Mesothelial cell of epicardium (in vitro differentiated cells): ENCODE measurements at regions not wholly inside any gene's neighbourhood (a gene's known extent, or its start where the extent isn't known, plus 50 kb on each side); places are given as distances from the start of the nearest gene placed in this dataset.

Experiments used
- DNase-seq, 2 experiments: peaks; one replicate each; pipeline ENCODE4 v3.0.0; 2021; ENCODE audit warnings: low spot score in 2 of 2; ENCODE audit not compliant: unreplicated experiment in 2 of 2
- H3K27ac Mint-ChIP-seq: 2 replicates; pipeline ENCODE4 v1.8.0; 2021; ENCODE audit warnings: mixed read lengths
- H3K27me3 Mint-ChIP-seq: 2 replicates; pipeline ENCODE4 v1.8.0; 2021; ENCODE audit warnings: low read depth, mixed read lengths
- H3K36me3 Mint-ChIP-seq: 2 replicates; pipeline ENCODE4 v1.8.0; 2021; ENCODE audit warnings: mixed read lengths
- H3K4me1 Mint-ChIP-seq: 2 replicates; pipeline ENCODE4 v1.8.0; 2021; ENCODE audit warnings: mixed read lengths
- H3K4me3 Mint-ChIP-seq: 2 replicates; pipeline ENCODE4 v1.8.0; 2021; ENCODE audit warnings: mild to moderate bottlenecking, moderate library complexity, mixed read lengths
- H3K9me3 Mint-ChIP-seq: 2 replicates; pipeline ENCODE4 v1.8.0; 2021; ENCODE audit warnings: mixed read lengths
- TF ChIP-seq, protein P1 (sequence below): fragments of 200-600 bp; sonication (generic); IDR thresholded peaks from one replicate; pipeline ENCODE4 v1.5.0; 2021; ENCODE audit warnings: antibody characterized with exemption; ENCODE audit not compliant: unreplicated experiment

DNA sequence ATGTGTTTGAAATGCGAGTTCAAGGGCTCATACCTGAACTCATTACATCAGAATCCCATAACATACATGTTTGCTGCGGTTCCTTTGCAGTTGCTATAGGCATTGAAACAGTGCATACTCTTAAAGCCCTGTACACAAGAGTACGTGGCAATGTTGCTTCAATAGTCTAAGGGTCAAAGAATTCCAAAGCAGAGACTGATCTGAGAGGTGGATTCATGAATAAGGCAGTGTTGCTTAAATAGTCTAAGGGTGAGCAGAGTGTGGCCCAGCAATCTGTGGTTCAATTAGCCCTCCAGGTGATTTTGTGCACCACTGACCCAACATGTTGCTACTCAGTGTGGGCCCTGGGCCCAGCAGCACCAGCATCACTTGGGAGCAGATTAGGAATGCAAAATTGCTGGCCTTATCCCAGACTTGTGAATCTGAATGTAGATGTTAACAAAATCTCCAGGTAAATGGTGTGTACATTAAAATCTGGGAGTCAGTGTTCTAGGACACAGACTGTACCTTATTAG, 314.7 kb upstream of the UMPS start:
- H3K9me3 Mint-ChIP-seq, result no peaks in the 10 kb centered on the region
- peaks cover 2% of the 10 kb centered on the region for H3K4me1 Mint-ChIP-seq
- DNase-seq, result no peak
- TF ChIP-seq, protein P1, sequence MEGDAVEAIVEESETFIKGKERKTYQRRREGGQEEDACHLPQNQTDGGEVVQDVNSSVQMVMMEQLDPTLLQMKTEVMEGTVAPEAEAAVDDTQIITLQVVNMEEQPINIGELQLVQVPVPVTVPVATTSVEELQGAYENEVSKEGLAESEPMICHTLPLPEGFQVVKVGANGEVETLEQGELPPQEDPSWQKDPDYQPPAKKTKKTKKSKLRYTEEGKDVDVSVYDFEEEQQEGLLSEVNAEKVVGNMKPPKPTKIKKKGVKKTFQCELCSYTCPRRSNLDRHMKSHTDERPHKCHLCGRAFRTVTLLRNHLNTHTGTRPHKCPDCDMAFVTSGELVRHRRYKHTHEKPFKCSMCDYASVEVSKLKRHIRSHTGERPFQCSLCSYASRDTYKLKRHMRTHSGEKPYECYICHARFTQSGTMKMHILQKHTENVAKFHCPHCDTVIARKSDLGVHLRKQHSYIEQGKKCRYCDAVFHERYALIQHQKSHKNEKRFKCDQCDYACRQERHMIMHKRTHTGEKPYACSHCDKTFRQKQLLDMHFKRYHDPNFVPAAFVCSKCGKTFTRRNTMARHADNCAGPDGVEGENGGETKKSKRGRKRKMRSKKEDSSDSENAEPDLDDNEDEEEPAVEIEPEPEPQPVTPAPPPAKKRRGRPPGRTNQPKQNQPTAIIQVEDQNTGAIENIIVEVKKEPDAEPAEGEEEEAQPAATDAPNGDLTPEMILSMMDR, result no peak
- H3K27ac Mint-ChIP-seq, result no peak overlapping the region
- peaks cover 22% of the 10 kb centered on the region for H3K27me3 Mint-ChIP-seq
- H3K36me3 Mint-ChIP-seq, result peaks cover 45% of the 10 kb centered on the region
- H3K4me3 Mint-ChIP-seq, result no peak overlapping the region

DNA sequence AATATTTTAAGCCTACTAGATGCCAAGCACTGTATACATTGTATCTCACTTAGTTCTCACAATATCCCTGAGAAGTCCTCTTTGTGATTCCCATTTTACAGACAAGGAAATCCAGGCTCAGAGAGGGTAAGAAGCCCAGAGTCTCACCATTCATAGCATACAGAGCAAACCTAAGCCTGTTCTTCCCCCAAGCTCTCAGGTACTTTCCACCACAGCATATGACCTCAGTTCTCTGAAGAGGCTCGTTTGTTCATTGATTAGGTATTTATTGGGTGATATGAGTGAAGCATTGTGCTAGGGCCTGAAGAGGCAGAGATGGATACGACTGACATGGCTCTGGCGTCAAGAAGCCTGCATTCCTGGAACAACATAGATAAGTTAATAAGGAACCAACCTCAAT, 310.9 kb upstream of the UMPS start:
- Mint-ChIP-seq H3K9me3 (no peaks in the 10 kb centered on the region), H3K36me3 (peaks cover 43% of the 10 kb centered on the region), H3K27ac (no peak overlapping the region), H3K27me3 (peaks cover 47% of the 10 kb centered on the region), H3K4me3 (no peak overlapping the region), H3K4me1 (no peaks in the 10 kb centered on the region)
- TF ChIP-seq, protein P1, result no peak
- no peak for DNase-seq

DNA sequence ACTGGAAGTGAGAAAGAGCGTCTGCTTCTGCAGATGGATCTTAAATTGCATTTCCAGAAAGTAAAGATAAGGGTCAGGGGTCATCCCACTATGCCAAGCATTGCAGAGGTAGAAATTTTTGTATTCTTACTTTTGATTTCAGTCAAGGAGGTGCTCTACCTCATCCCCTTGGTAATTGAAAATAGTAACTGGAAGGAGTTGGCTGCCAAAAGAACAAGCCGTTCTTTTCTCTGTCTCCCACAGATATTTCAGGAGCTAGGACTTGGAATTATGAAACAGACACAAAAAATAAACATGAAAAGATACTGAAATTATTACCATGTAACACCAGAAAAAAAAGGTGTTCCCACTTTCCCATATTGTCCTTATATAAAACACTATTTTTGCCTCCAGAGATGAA, 309.9 kb upstream of the UMPS start:
- H3K9me3 Mint-ChIP-seq, result no peaks in the 10 kb centered on the region
- TF ChIP-seq, protein P1, result no peak
- DNase-seq, result no peak
- no peak overlapping the region for H3K27ac Mint-ChIP-seq
- H3K4me3 Mint-ChIP-seq, result no peak overlapping the region
- H3K4me1 Mint-ChIP-seq, result no peaks in the 10 kb centered on the region
- H3K36me3 Mint-ChIP-seq, result peaks cover 42% of the 10 kb centered on the region
- peaks cover 57% of the 10 kb centered on the region for H3K27me3 Mint-ChIP-seq

DNA sequence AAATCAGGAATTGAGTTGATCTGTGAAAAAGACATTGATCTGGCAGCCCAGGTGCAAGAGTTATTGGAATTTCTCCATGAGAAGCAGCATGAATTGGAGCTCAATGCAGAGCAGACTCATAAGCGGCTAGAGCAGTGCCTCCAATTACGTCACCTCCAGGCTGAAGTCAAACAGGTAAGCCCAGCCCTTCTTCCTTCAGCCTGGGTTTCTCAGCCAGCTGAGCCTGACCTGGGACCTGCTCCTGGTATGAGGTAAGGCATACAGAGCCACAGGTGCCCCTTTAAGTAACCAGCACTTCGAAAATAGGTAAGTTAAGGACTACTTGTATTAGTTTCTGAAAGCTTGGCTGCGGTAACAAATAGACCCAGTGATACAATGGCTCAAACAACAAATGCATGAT, 307.4 kb upstream of the UMPS start:
- TF ChIP-seq, protein P1, result no peak
- Mint-ChIP-seq H3K36me3 (peaks cover 40% of the 10 kb centered on the region), H3K4me1 (no peaks in the 10 kb centered on the region), H3K4me3 (no peak overlapping the region), H3K27me3 (peaks cover 72% of the 10 kb centered on the region), H3K27ac (no peak overlapping the region), H3K9me3 (no peaks in the 10 kb centered on the region)
- no peak for DNase-seq

DNA sequence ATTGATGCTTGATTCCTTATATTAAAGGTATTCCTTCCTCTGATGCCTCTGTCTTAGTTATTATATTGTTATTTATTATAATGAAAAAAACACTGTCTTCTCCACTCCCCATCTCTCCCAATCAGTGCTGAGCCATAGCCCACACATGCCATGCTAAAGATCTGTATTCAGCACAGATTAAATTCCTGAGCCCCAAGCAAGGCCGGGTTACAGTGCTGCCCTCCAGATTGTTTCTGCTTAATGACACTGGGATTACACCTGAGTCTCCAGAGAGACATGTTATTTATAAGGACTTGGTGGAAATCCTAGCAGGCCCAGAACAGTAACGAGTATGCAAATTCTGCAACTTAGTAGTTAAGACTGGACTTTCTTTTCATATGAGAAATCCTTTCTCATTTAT, 305.9 kb upstream of the UMPS start:
- TF ChIP-seq, protein P1, result no peak
- Mint-ChIP-seq H3K4me3 (no peak overlapping the region), H3K36me3 (peaks cover 32% of the 10 kb centered on the region), H3K27ac (no peak overlapping the region), H3K4me1 (peaks cover 3% of the 10 kb centered on the region), H3K9me3 (no peaks in the 10 kb centered on the region), H3K27me3 (peaks cover 72% of the 10 kb centered on the region)
- no peak for DNase-seq

DNA sequence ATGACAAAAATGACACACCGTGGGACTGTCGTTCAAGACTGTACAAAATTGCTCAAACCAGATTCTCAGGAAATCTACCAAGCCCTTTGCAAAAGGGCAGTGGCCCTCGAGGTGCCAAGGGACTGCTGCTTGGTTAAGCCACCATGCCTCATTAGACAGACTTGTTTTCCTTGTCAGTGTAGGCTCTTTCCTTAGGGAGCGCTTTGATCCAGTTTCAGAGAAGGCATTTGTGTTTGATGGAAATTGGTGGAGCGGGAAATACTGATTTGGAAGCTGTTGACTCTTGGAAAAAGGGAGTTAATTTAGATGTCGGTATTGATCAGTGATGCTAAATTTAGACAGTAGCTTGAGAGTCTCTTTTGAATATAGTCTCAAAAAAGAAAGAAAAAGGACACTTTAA, 304.3 kb upstream of the UMPS start:
- Mint-ChIP-seq H3K4me1 (peaks cover 5% of the 10 kb centered on the region), H3K27me3 (peaks cover 69% of the 10 kb centered on the region), H3K9me3 (no peaks in the 10 kb centered on the region), H3K27ac (no peak overlapping the region), H3K36me3 (peaks cover 35% of the 10 kb centered on the region), H3K4me3 (no peak overlapping the region)
- TF ChIP-seq, protein P1, result no peak
- DNase-seq, result no peak
